Transverse colon (tissue), 4 donors: ENCODE measurements at regions not wholly inside any gene's neighbourhood (a gene's known extent, or its start where the extent isn't known, plus 50 kb on each side); places are given as distances from the start of the nearest gene placed in this dataset.

Source experiments
- DNase-seq: peaks from one replicate; pipeline ENCODE4 v3.0.0-alpha.2; 2019
- H3K27ac ChIP-seq, 4 donors: fragments of 200-600 bp; sonication (generic); 2 replicates each; pipeline ENCODE4 v1.5.1; 2016 to 2018; ENCODE audit warnings: inconsistent platforms in 4 of 4
- H3K27me3 ChIP-seq: fragments of 200-600 bp; sonication (generic); 2 replicates; pipeline ENCODE4 v1.5.1; 2017; ENCODE audit warnings: inconsistent platforms
- H3K36me3 ChIP-seq, 4 donors: fragments of 200-600 bp; sonication (generic); 2 replicates each; pipeline ENCODE4 v1.5.1; 2017 to 2019; ENCODE audit warnings: inconsistent platforms in 4 of 4
- H3K4me1 ChIP-seq, 4 donors: fragments of 200-600 bp; sonication (generic); 2 replicates each; pipeline ENCODE4 v1.5.1; 2017 to 2020; ENCODE audit warnings: inconsistent platforms in 4 of 4
- H3K4me3 ChIP-seq, 4 donors: fragments of 200-600 bp; sonication (generic); 1 replicate in 1 of 4; 2 replicates in 3 of 4; pipeline versions ENCODE4 v1.5.1 to v1.6.1; 2017 to 2019; ENCODE audit warnings: inconsistent platforms in 4 of 4
- H3K9me3 ChIP-seq, 2 donors: fragments of 200-600 bp; sonication (generic); 2 replicates each; pipeline ENCODE4 v1.5.1; 2017 to 2019; ENCODE audit warnings: inconsistent platforms in 2 of 2
- EP300 ChIP-seq: sonication (generic); formaldehyde crosslinking; IDR thresholded peaks from one replicate; pipeline ENCODE4 v1.6.1; 2017; ENCODE audit warnings: antibody characterized with exemption, low read depth
- POLR2A ChIP-seq: fragments of 450-650 bp; IDR thresholded peaks from one replicate; pipeline ENCODE4 v1.6.1; 2016; ENCODE audit warnings: antibody characterized with exemption, mild to moderate bottlenecking, moderate library complexity
- POLR2AphosphoS5 ChIP-seq, 3 donors: sonication (generic); formaldehyde crosslinking; IDR thresholded peaks; one replicate each; pipeline ENCODE4 v1.6.1; 2016; ENCODE audit warnings: antibody characterized with exemption in 3 of 3
- WGBS, 2 donors: methylation state at CpG; one replicate each; pipeline ENCODE4 v1.1.5; 2018; ENCODE audit warnings: low coverage in 1 of 2; 5-methylcytosine and 5-hydroxymethylcytosine counted together
- in situ Hi-C, 4 donors: fragments of 200-750 bp; cut with MboI; loops; one replicate each; pipeline versions ENCODE4 v1.15.0 to v1.15.1; 2017; ENCODE audit warnings: low sequenced_read_pairs in 3 of 4, low pct_ligation_motif_present in 1 of 4, low pct_unique_long_range_greater_than_20kb in 1 of 4
- intact Hi-C: fragments of 100-400 bp; cut with DNase I; formaldehyde crosslinking; loops from one replicate; pipeline ENCODE4 v1.15.1; 2023; ENCODE audit warnings: low total_unique reads
- TF ChIP-seq, protein P1 (sequence below), 5 experiments: fragments of 200-600 bp in 3 of 5; fragments of 450-650 bp in 2 of 5; sonication (generic) in 3 of 5; IDR thresholded peaks; 1 replicate in 2 of 5; 2 replicates in 3 of 5; pipeline ENCODE4 v1.5.1; 2016 to 2017; ENCODE audit warnings: antibody characterized with exemption in 5 of 5, inconsistent platforms in 3 of 5, mild to moderate bottlenecking in 2 of 5, moderate library complexity in 1 of 5

DNA sequence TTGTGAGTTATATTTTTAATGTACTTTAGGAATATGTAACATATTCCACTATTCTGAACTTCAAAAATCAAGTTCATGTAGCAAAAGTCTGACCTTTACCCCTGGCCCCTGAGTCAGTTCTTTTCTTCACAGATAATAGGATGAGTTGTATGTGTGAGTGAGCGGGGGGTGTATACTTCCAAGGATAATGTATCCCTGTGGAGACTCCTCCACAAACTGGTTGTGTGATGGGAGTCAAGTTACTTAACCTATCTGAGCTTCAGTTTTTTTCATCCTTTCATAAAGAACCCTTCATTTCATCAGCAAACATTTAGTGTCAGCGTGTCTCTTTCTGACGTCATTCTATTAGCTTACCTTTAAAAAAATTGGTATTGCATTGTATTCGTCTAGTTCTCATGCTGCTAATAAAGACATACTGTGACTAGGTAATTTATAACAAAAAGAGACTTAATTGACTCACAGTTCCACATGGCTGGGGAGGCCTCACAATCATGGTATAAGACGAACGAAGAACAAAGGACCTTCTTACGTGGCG lies 288.1 kb upstream of the GPC6 start:
- no peaks in the 10 kb centered on the region for H3K4me1 ChIP-seq
- H3K27me3 ChIP-seq, result no peaks in the 10 kb centered on the region
- in situ Hi-C loops, result no loop called here
- TF ChIP-seq, protein P1, sequence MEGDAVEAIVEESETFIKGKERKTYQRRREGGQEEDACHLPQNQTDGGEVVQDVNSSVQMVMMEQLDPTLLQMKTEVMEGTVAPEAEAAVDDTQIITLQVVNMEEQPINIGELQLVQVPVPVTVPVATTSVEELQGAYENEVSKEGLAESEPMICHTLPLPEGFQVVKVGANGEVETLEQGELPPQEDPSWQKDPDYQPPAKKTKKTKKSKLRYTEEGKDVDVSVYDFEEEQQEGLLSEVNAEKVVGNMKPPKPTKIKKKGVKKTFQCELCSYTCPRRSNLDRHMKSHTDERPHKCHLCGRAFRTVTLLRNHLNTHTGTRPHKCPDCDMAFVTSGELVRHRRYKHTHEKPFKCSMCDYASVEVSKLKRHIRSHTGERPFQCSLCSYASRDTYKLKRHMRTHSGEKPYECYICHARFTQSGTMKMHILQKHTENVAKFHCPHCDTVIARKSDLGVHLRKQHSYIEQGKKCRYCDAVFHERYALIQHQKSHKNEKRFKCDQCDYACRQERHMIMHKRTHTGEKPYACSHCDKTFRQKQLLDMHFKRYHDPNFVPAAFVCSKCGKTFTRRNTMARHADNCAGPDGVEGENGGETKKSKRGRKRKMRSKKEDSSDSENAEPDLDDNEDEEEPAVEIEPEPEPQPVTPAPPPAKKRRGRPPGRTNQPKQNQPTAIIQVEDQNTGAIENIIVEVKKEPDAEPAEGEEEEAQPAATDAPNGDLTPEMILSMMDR (IDR thresholded peaks at IDR 0.05), result no peak
- TF ChIP-seq EP300 (no peak), POLR2AphosphoS5 (IDR thresholded peaks at IDR 0.05) (no peak), POLR2A (no peak)
- DNase-seq, result no peak
- H3K27ac ChIP-seq, result no peak overlapping the region
- H3K9me3 ChIP-seq, result no peaks in the 10 kb centered on the region
- H3K4me3 ChIP-seq, result no peak overlapping the region
- H3K36me3 ChIP-seq, result no peaks in the 10 kb centered on the region
- WGBS, 2 donors, result 88 to 91% methylated on average over 8 of the region's 8 CpGs
- intact Hi-C loops, result no loop called here

DNA sequence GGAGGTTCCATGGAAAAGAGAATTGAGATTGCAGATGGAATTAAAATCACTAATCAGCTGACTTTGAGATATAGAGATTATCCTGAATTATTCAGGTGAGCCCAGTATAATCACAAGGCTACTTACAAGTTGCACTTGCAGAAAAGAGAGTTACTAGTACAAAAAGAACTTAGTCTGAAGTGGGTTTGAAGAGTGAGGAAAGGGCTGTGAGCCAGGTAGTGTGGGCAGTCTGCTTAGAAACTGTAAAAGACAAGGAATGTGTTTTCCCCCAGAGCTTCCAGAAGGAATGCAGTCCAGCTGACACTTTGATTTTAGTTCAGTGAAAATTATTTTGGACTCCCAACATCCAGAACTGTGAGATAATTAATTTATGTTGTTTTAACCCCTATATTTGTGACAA lies 285.4 kb upstream of the GPC6 start:
- in situ Hi-C loops, result no loop called here
- intact Hi-C loops, result no loop called here
- TF ChIP-seq EP300, result no peak
- TF ChIP-seq POLR2A, result no peak

DNA sequence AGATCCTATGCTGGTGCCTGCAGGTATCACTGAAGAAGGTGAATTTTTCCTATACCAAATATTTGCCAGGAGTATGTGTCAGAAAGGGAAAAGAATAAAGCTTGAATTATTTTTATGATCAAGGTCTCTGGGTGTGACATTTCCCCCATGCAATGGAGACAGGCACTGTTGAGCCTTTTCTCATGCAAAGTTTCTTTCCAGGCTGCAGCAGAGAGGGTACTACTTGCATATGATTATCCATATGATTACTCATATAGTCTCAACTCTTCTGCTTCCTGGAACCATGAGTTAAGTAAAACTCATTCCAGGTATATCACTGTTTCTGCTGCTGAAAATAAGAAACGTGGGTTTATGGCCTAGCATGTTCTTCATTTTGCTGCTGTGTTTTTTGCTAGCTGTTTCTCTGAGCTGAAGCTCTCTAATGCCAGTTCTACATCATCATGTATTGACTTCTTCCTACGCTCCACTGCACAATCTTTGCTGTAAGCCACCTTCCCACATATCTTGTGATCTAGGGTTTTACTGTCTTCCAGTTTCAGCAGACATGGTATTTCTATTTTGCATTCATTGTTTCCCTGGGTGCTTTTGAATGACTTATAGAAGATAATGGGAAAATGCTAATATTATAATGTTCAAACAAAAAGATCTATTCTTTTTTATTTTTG lies 278.7 kb upstream of the GPC6 start:
- Histone ChIP-seq H3K27me3 (no peaks in the 10 kb centered on the region), H3K27ac (no peak overlapping the region), H3K36me3 (no peaks in the 10 kb centered on the region), H3K4me1 (no peaks in the 10 kb centered on the region), H3K9me3 (no peaks in the 10 kb centered on the region), H3K4me3 (no peak overlapping the region)
- in situ Hi-C loops (no loop called here), intact Hi-C loops (no loop called here)
- DNase-seq, result no peak
- TF ChIP-seq EP300, result no peak
- TF ChIP-seq POLR2AphosphoS5 (IDR thresholded peaks at IDR 0.05), result no peak
- no peak for TF ChIP-seq POLR2A
- TF ChIP-seq, protein P1 (IDR thresholded peaks at IDR 0.05), result no peak
- 68 to 86% methylated on average over 2 of the region's 2 CpGs for WGBS, 2 donors

More for the DNA sequence above, 285.4 kb upstream of the GPC6 start:
- H3K36me3 ChIP-seq, result no peaks in the 10 kb centered on the region
- H3K27ac ChIP-seq, result no peak overlapping the region
- H3K4me3 ChIP-seq, result no peak overlapping the region
- no peaks in the 10 kb centered on the region for H3K9me3 ChIP-seq
- H3K27me3 ChIP-seq, result no peaks in the 10 kb centered on the region
- no peaks in the 10 kb centered on the region for H3K4me1 ChIP-seq
- DNase-seq, result no peak

DNA sequence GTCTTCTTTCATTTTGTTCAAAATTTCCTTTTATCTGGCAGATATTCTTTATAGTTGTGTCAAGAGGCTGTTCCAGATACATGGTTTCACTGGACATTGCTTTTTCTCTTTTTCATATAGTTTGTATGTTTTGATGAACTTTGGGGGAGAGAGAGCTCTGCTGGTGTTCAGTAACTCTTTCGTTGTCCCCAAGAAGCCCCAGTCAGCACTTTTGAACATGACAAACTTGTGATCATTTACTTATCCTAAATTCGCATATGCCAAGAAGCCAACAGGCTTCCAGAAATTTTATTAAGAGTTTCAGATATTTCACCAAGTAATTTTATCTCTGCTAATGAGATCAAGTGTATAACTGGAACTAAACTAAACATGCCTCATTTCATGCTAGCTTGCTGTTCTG lies 275.8 kb upstream of the GPC6 start:
- TF ChIP-seq POLR2AphosphoS5 (IDR thresholded peaks at IDR 0.05) (no peak), EP300 (no peak), POLR2A (no peak)
- TF ChIP-seq, protein P1 (IDR thresholded peaks at IDR 0.05), result no peak
- no peak for DNase-seq
- Histone ChIP-seq H3K27ac (no peak overlapping the region), H3K9me3 (no peaks in the 10 kb centered on the region), H3K36me3 (no peaks in the 10 kb centered on the region), H3K27me3 (no peaks in the 10 kb centered on the region), H3K4me1 (no peaks in the 10 kb centered on the region), H3K4me3 (no peak overlapping the region)
- WGBS, 2 donors, result 90 to 100% methylated on average over 1 to 2 of the region's 2 CpGs
- in situ Hi-C loops (no loop called here), intact Hi-C loops (no loop called here)
